GM19468 (cell line): ENCODE measurements at regions not wholly inside any gene's neighbourhood (a gene's known extent, or its start where the extent isn't known, plus 50 kb on each side); places are given as distances from the start of the nearest gene placed in this dataset.
"Not testable (repeated sequence)": the region's sequence is repeated elsewhere in the genome, so short reads cannot be mapped to it uniquely, and the experiment has no call there.

Experiments
- ATAC-seq: cut with Tn5 transposase; IDR thresholded peaks from one replicate; pipeline ENCODE4 v1.9.1; 2021; ENCODE audit warnings: mild to moderate bottlenecking, moderate library complexity, moderate number of reproducible peaks; ENCODE audit not compliant: unreplicated experiment; ENCODE audit errors: extremely low read depth

DNA sequence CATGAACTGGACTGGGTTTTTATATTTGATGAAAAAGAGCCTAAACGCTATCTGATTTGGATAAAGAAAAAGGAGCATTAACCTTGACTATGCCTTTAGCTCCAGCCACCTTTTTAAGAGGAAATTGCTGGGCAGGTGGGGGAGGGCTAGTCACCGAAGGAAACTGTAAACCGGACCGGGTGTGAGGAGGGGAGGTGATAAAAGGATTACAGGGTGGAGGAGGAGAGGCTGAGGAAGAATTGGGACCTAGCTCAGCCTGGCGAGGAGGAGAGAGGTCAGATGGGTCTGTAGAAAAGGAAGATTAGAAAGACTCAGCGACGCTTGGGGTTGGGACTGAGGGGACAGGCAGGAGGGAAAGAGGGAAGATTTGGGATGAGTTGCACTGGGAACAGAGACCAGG lies 118.4 kb downstream of the PCDH10 start:
- ATAC-seq, result not testable (repeated sequence)

DNA sequence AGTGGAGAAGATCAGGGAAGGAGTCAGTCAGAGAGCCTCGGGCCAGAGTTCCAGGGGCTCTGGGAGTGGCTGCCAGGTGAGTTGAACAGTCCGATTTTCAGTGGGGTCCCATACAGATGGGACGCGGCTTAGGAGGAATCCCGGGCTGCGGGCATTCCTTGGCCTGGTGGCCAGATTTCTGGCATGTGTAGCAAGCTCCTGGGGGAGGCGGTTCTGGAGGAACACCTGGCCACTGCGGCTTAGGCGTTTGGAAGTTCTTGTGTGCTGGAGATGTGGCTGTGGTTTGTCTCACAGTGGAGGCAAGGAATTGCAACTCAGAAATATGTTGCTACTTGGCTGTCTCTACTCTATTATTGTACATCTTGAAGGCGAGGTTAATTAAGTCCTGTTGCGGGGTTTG lies 117.9 kb downstream of the PCDH10 start:
- ATAC-seq, result not testable (repeated sequence)

DNA sequence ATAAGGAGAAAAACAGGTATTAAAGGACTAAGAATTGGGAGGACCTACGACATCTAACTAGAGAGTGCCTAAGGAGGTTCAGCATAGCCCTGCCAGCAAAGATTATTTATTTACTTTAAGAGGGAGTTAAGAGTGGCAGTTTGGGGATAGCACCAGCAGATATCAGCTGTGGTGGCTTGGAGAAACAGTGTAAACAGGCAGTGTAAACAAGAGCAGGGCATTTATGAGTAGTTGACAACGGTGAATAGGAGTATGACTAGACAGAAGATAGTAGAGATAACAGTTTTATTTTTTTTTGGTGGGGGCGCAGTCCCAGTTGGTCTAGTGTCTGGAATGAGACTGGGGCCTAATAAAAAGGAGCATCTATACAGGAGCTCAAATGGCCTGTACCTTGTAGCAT lies 115.2 kb downstream of the PCDH10 start:
- not testable (repeated sequence) for ATAC-seq

DNA sequence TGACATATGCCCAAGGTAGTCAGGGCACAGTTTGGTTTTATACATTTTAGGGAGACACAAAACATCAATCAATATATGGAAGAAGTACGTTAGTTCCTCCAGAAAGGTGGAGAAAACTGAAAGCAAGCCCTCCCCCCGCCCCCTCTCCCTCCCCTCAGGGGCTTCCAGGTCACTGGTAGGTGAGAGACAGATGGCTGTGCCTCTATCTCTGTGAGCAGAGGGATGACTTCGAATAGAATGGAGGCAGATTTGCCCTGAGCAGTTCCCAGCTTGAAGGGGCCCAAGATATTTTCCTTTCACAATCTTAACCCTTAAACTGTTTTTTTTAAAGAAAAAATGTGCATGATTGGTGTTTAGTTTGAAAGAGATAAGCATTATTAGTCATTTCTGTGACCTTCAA lies 114.0 kb downstream of the PCDH10 start:
- ATAC-seq, result no peak

DNA sequence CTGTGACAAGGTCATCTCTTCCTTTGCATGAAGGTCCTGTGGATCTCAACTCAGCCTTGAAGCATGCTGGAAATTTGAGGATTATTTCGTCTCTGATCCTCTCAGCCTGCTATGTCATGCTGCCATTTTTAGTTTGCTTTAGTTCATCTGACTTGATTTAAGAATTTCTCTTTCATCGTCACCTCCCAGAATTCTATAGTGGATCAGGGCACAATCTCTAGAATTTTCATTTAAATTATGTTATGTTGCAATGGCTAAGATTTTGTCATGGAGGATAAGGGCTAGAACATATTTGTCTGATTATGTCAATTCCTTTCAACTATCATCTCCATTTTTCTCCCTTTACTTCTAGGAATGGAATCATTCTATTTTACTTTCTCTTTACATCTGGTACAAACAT lies 98.8 kb downstream of the PCDH10 start:
- ATAC-seq, result no peak

DNA sequence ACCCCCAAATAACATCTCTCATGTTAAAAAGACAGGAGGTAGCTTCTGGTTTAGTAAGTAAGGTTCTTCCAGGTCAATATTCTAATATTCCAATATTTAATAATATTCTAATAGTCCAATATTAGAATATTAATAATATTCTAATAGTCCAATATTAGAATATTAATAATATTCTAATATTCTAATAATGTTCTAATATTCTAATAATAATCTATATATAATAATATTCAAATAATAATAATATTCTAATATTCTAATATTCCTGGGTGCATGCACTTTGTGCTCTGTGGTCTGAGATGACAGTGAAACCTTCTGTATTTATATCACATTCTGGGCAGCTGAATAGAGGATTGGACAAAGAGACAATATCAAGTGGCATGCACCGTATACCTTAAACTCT lies 96.1 kb downstream of the PCDH10 start:
- no peak for ATAC-seq
